ENCODE measurements at regions not wholly inside any gene's neighbourhood (a gene's known extent, or its start where the extent isn't known, plus 50 kb on each side); places are given as distances from the start of the nearest gene placed in this dataset.

DNA sequence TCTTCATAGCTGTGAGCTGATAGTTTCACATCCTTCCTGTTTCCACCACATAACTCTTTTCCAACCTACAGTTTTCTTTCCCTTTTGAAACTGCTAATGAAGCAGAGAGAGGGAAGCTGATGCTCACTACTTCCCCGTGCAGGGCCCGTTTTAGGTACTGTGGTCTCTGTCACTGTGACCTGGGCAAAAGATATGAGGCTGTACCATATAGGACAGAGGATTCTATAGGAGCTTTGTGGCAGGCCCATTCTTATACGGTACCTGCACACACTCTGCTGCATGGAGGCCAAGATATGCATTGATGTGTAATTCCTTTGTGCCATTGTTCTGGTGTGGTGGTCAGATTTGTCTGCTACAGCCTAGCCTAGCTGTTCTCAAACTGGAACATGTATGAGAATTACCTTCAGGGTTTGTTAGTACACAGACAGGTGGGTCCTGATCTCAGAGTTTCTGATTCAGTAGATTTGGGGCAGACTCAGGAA, 577.3 kb downstream of the LMO7 start:
- DNase-seq (ENCODE audit: low spot score), result no peak

GRCh38 chr13:76210262-76210661, 574.1 kb downstream of the LMO7 start:
- DNase-seq (ENCODE audit: low spot score), result no peak

DNA sequence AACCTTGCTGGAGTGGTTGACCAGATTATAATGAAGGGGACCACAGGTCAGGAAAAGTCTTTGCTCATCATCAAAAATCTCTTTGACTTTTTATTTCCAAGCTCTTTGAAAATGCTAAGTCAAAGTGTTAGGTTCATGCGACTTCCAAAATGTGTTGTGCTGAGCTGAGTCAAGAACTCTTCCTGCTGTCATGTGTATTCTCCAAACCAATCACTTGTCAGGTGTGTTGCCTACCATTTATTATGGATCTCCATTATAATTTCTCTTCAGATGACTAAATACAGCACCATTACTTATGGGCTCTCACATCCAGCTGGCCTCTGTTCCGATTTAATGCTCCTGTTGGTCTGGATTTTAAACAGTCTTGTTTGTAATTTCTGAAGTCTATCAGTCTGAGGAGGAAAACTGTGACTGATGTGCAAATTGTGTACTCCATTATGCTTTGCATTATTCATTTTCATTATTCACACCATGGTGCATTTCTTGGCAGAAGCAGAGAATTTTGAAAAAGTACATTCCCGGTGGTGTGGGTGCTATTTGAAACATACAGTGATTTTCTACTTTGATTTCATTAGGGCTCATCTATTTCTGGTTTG, 562.5 kb downstream of the LMO7 start:
- no peak for DNase-seq (ENCODE audit: low spot score)

GRCh38 chr13:76189882-76190519, 553.9 kb downstream of the LMO7 start:
- DNase-seq (ENCODE audit: low spot score), result no peak

DNA sequence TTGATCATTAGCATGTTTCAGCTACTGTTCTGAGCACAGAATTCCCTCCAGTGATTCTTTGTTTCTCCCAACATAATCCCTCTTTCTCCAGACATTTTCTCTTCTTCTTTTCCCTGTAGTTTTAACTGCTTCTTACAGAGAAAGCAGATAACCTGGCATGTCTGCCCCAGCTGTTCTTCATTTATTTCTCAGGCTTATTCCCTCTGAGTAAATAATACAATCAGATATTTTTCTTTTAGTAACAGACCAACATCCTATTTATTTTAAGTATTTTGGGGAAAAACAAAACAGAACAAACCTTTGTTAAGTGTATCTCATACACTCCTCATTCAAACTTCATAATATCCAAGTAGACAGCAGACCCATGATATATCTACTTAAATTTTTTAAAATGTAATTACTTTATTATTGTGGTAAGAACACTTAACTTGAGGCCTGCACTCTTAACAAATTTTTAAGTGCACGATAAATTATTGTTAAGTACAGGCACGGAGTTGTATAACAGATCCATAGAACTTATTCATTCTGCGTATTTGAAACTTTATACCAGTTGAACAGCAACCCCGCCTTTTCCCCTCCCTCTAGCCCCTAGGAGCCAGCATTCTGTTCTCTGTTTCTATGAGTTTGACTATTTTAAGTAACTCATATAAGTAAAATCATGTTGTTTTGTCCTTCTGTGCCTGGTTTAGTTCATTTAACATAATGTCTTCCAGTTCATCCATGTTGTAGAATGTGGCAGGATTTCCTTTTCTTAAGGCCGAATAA, 540.0 kb downstream of the LMO7 start:
- DNase-seq (ENCODE audit: low spot score), result no peak

- no peak for DNase-seq (ENCODE audit: low spot score)
These were observed 532.5 kb downstream of the LMO7 start for GRCh38 chr13:76168661-76169060.

DNA sequence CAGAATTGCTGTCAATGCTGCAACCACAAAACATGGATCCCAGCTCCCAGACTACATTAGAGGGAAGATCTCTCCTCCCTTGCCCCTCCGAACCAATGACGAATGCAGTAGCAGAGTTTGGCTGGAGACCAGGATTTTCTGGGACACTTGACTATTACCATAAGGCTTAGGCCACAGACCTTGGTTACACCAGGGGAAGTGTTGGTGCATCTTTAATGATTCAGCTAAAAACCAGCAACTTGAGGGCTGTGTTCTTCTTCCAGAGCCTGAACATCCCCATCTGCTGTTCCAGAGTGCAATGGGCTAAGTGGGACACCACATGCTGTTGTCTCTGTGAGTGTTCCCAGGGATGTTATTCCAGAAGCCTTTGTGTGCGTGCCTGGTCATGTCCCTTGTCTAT, 528.2 kb downstream of the LMO7 start:
- no peak for DNase-seq (ENCODE audit: low spot score)

DNA sequence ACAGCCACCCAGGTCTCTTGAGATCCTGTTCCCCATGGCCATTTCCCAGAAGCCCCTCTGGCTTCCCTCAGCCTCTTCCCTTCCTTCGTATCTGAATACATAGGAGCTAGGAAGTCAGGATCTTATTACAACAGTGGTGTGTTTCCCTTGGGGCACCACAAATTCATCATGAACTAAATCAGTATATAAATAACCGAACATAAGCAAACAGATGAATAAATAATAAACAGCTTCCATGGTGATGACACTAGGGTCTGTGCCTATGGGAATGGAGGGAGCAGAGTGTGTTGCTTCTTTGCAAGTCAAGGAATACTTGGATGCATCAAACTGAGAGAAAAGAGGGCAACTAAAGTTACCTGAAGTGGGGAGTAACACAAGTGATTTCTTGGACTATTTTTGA, 527.6 kb downstream of the LMO7 start:
- no peak for DNase-seq (ENCODE audit: low spot score)

- DNase-seq (ENCODE audit: low spot score), result no peak
These were observed 525.1 kb downstream of the LMO7 start for GRCh38 chr13:76160961-76161925.

DNA sequence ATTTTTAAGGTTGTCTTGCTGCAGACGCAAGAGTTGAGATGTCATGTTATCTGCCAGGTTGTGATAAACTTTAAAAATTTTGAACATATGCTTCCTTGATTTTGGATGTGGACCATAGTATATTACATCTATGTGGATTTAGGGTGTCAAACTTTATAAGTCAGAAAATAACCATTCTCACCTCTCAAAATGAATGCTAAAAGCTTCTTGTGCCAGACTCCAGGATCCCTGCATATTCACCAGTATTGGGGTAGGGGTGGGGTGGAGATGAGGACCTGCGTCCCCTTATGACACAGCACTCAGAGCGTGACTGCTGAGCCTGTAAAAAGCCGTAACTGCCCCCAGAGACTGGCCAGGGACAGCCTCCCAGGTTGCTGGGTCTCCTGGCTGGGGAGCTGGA, 524.4 kb downstream of the LMO7 start:
- DNase-seq (ENCODE audit: low spot score), result no peak

DNA sequence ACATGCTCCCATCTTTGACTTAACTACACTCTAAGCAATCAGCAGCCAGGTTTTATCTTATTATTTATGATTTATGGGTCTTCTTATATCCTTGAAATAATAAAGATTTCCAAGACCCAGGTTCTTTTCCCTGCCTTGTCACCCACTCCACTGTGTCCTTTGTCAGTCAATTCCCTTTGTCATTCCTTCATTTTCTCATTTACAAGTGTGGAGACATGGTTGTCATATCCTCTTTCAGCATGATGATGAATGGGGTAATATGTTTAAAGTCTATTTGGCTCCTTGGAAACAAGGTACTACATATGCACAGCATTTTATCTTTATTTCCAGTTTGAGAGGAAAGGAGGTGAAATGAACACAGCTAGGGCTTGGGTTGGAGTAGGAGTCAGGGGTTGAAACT, 521.8 kb downstream of the LMO7 start:
- no peak for DNase-seq (ENCODE audit: low spot score)

GRCh38 chr13:76153239-76153638, 517.1 kb downstream of the LMO7 start:
- DNase-seq (ENCODE audit: low spot score), result no peak

- no peak for DNase-seq (ENCODE audit: low spot score)
These were observed 512.8 kb downstream of the LMO7 start for GRCh38 chr13:76148926-76149325.

DNA sequence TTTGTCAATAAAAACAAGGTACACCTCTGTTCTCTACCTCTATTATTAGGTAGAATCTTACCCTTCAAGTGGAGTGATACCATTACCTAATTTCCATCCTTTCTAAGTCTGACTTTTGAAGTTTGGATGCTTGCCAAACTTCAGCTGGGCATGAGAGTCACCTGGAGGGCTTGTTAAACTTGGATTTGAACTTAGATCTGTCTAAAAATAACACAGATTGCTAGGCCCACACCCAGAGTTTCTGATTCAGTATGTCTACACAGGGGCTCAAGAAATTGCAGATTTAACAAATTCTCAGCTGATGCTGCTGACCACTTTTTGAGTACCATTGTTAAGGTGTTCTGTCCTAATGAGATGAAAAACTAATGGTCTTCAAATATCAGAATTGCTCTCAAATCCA, 512.2 kb downstream of the LMO7 start:
- DNase-seq (ENCODE audit: low spot score), result no peak

DNA sequence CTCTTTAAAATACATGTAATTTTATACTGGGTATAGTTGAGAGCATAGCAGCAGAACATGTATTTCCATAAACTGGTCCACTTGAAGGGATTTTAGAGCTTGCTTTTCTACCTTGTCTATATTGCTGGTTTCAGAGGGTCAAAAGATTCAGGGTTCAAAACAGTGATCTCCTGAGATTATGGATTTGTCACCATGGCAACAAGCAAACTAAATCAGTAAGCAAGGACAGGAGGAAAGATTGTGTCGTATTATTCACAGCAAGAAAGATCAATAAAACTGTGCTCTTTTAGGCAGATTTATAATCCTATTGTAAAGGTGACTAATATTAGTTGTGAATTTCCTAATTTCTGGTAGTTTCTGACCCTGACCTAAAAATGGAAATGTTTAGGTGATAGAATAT, 496.4 kb downstream of the LMO7 start:
- no peak for DNase-seq (ENCODE audit: low spot score)

GRCh38 chr13:76131551-76131950, 495.4 kb downstream of the LMO7 start:
- no peak for DNase-seq (ENCODE audit: low spot score)

- no peak for DNase-seq (ENCODE audit: low spot score)
These were observed 493.3 kb downstream of the LMO7 start for GRCh38 chr13:76129305-76130000.

DNA sequence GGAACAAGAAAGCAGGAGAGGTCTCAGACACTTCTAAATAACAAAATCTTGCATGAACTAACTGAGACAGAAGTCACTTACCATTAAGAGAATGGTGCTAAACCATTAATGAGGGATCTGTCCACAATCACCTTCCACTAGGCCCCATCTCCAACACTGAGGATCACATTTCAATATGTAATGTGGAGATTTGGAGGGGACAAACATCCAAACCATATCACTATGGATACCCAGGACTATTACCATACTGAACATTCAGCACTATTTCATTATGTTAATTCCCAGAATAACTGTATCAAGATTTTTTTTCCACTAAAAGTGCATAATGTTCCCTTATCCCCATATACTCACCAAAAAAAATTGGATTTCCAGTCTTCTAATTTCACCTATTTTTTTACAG, 491.8 kb downstream of the LMO7 start:
- no peak for DNase-seq (ENCODE audit: low spot score)

GRCh38 chr13:76123548-76123947, 487.4 kb downstream of the LMO7 start:
- DNase-seq (ENCODE audit: low spot score), result no peak

DNA sequence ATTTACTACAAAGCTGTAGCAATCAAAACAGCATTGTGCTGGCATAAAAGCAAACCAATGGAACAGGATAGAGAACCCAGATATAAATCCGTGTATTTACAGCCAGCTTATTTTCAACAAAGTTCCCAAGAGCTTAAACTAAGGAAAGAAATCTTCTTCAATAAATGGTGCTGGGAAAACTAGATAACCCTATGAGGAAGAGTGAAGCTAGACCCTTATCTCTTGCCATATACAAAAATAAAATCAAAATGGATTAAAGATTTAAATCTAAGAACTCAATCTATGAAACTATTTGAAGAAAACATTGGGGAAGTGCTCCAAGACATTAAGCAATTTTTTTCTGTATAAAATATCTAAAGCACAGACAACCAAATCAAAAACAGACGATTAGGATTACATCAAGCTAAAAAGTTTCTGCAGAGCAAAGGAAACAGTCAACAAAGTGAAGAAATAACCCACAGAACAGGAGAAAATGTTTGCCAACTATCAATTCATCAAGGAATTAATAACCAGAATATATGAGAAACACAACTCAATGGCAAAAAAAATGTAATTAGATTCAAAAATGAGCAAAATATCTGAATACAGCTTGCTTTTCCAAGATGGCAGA, 480.7 kb downstream of the LMO7 start:
- DNase-seq (ENCODE audit: low spot score), result no peak

DNA sequence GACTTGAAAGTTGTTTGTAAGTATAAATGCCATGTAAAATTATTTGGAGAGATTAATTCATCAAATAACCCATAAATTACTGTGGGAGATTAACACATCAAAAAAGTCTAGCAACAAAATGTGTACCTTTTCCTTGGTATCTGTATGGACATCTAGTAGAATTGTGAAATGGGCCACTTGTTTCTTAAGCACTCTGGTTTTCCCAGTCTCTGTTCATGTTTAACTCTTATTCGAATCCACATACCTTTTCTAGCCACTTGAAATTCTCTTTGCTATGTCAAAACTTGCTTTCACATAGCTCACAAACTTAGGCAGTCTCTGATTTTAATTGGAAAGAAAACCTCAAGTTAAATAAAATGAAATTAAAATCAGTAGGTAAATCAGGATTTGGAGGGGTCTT, 470.6 kb downstream of the LMO7 start:
- DNase-seq (ENCODE audit: low spot score), result no peak

All from HT-29 (cell line).